ENCODE measurements at regions not wholly inside any gene's neighbourhood (a gene's known extent, or its start where the extent isn't known, plus 50 kb on each side); places are given as distances from the start of the nearest gene placed in this dataset.

DNA sequence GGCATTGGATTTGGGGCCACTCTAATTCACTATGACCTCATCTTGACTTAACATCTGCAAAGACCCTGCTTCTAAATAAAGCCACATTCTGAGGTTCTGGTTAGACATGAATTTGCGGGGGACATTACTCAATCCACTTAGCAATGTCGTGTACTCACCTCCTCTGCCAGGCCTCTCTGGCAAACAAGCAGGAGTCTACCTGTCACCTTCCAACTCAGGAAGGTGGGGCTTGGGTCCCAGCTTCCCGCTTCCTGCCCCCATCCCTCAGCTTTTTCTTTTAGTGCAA lies 177.8 kb downstream of the PSMG1 start:
- WGBS, 2 donors (ENCODE audit: extremely low coverage in 2 of 2, insufficient read length in 2 of 2, insufficient replicate concordance in 1 of 2), result no CpG with 5 or more reads among the region's 3 CpGs

DNA sequence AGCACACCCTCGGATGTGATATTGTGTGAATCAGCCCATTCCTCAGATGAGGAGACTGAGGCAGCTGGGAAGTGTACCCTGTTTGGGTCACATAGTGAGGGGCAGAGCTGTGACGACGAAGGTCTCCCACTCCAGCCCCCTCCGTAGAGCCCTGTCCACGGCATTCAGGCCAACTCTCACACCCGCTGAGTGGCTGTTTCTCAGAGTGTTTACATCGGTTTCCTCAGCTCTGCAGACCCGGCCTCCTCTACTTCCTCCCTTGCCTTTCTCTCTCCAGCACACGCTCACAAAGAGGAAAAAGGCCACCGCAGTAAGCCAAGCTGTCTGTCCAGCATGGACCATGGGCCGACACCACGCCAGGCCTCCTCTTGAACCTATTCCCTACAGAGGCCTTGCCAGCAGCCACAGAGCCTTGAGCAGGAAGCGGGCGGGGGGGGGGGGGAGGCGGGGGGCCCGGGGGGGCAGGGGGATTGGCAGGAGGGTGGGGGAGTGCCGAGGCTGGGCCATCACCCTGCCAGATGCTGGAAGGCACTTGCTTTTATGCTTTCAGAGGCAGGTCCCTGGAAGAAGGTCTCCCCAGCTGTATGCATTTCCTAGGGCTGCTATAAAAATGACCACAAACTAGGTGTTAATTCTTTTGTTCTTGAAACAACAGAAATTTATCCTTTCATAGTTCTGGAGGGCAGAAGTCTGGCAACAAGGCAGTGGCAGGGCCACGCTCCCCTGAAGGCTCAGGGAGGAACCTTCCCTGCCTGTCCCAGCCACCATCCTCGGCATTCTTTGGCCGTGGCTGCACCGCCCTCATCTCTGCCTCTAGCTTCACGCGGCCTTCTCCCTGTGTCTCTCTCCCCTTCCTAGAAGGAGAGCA lies 178.4 kb downstream of the PSMG1 start:
- DNase-seq (ENCODE audit: low spot score), result no peak
- Histone ChIP-seq H3K27me3 (ENCODE audit: control insufficient read depth in 3 of 3, insufficient read depth in 3 of 3, low read depth in 1 of 3, low read length in 3 of 3) (no peaks in the 10 kb centered on the region), H3K23ac (ENCODE audit: low read depth, low read length, poor library complexity) (no peak overlapping the region), H2AFZ (ENCODE audit: low read length) (peak overlapping the region; percentile 30), H2BK15ac (ENCODE audit: low read length) (peak overlapping the region; percentile 13), H3K27ac (replicated peaks; ENCODE audit: low read length) (no peak overlapping the region), H2AK5ac (ENCODE audit: low read depth, low read length) (no peak overlapping the region), H4K8ac (ENCODE audit: low read depth, low read length) (no peak overlapping the region), H2BK120ac (ENCODE audit: low read depth, low read length) (no peak overlapping the region), H4K91ac (ENCODE audit: low read depth, low read length, poor library complexity) (no peak overlapping the region), H3K4me1 (ENCODE audit: control insufficient read depth in 2 of 2, insufficient read depth in 1 of 2, low read depth in 1 of 2, low read length in 2 of 2) (peaks cover 7 to 12% of the 10 kb centered on the region in 2 donors), H3K18ac (ENCODE audit: low read length) (peak overlapping the region; percentile 44), H2BK12ac (ENCODE audit: low read length) (no peak overlapping the region), H2BK5ac (ENCODE audit: low read length) (no peak overlapping the region), H3K9ac (ENCODE audit: low read depth, low read length, poor library complexity) (no peak overlapping the region), H3K79me1 (ENCODE audit: low read depth, low read length) (no peaks in the 10 kb centered on the region), H3K14ac (ENCODE audit: low read length) (peak overlapping the region; percentile 1), H3K9me3 (replicated peaks in 1 of 2; ENCODE audit: control insufficient read depth in 2 of 2, insufficient read depth in 1 of 2, low read depth in 1 of 2, low read length in 2 of 2) (peaks cover 4 to 7% of the 10 kb centered on the region in 2 donors), H3K4me2 (ENCODE audit: insufficient read depth, low read length, poor library complexity, severe bottlenecking) (no peak overlapping the region), H3K36me3 (replicated peaks in 1 of 2; ENCODE audit: control insufficient read depth in 2 of 2, insufficient read depth in 2 of 2, low read length in 2 of 2) (no peaks in the 10 kb centered on the region), H3K4me3 (ENCODE audit: low read length in 2 of 2) (no peak overlapping the region), H3K4ac (ENCODE audit: low read length) (no peak overlapping the region)
- no CpG with 5 or more reads among the region's 23 CpGs for WGBS, 2 donors (ENCODE audit: extremely low coverage in 2 of 2, insufficient read length in 2 of 2, insufficient replicate concordance in 1 of 2)

More for the DNA sequence above, 177.8 kb downstream of the PSMG1 start:
- no peaks in the 10 kb centered on the region for H3K79me1 ChIP-seq (ENCODE audit: low read depth, low read length)
- no peak overlapping the region for H3K4ac ChIP-seq (ENCODE audit: low read length)
- H4K8ac ChIP-seq (ENCODE audit: low read depth, low read length), result no peak overlapping the region
- H3K23ac ChIP-seq (ENCODE audit: low read depth, low read length, poor library complexity), result no peak overlapping the region
- H3K9ac ChIP-seq (ENCODE audit: low read depth, low read length, poor library complexity), result no peak overlapping the region
- no peaks in the 10 kb centered on the region for H3K36me3 ChIP-seq (replicated peaks in 1 of 2; ENCODE audit: control insufficient read depth in 2 of 2, insufficient read depth in 2 of 2, low read length in 2 of 2)
- H2BK5ac ChIP-seq (ENCODE audit: low read length), result no peak overlapping the region
- no peak overlapping the region for H2BK120ac ChIP-seq (ENCODE audit: low read depth, low read length)
- H3K4me2 ChIP-seq (ENCODE audit: insufficient read depth, low read length, poor library complexity, severe bottlenecking), result no peak overlapping the region
- H2AK5ac ChIP-seq (ENCODE audit: low read depth, low read length), result no peak overlapping the region
- H3K4me3 ChIP-seq (ENCODE audit: low read length in 2 of 2), result no peak overlapping the region
- H4K91ac ChIP-seq (ENCODE audit: low read depth, low read length, poor library complexity), result no peak overlapping the region
- H3K18ac ChIP-seq (ENCODE audit: low read length), result peak overlapping the region; percentile 44
- H2BK15ac ChIP-seq (ENCODE audit: low read length), result peak overlapping the region; percentile 13
- no peak overlapping the region for H3K27ac ChIP-seq (replicated peaks; ENCODE audit: low read length)
- peak overlapping the region; percentile 21 for H2AFZ ChIP-seq (ENCODE audit: low read length)
- H3K9me3 ChIP-seq (replicated peaks in 1 of 2; ENCODE audit: control insufficient read depth in 2 of 2, insufficient read depth in 1 of 2, low read depth in 1 of 2, low read length in 2 of 2), result peaks cover 4 to 7% of the 10 kb centered on the region in 2 donors
- peaks cover 7 to 14% of the 10 kb centered on the region in 2 donors for H3K4me1 ChIP-seq (ENCODE audit: control insufficient read depth in 2 of 2, insufficient read depth in 1 of 2, low read depth in 1 of 2, low read length in 2 of 2)
- no peaks in the 10 kb centered on the region for H3K27me3 ChIP-seq (ENCODE audit: control insufficient read depth in 3 of 3, insufficient read depth in 3 of 3, low read depth in 1 of 3, low read length in 3 of 3)
- DNase-seq (ENCODE audit: low spot score), result no peak
- no peak overlapping the region for H2BK12ac ChIP-seq (ENCODE audit: low read length)
- no peak overlapping the region for H3K14ac ChIP-seq (ENCODE audit: low read length)

DNA sequence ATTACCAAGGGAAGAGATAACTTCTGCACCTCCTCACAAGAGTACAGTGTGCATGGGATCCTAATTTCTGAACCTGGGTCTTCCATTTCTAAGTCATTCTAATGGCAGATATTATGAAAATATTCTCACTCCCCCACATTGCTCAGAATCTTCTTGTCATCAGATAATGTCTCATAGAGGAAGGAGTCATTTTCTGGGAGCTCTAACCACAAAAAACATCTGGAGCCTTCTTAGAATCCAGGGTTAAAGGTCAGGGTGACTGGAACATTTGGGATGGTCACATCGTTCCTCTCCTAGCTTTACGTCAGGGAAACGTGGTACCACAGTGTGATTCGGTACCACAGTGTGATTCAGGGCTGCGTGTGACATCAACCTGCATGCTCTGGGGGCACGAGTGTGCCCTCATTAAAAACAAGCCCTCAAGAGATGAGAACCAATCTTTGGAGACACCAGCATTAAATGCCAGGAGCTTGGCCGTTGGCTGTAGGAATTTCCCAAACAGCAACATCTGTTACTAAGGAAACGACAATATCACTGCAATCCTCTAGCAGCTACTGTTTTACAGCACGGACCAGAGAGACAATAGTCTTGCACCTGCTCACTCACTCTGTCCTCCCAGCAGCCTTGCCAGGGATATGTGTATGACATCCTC lies 179.1 kb downstream of the PSMG1 start:
- Histone ChIP-seq H3K14ac (ENCODE audit: low read length) (peak overlapping the region; percentile 1), H2BK15ac (ENCODE audit: low read length) (no peak overlapping the region), H3K4ac (ENCODE audit: low read length) (no peak overlapping the region), H2AK5ac (ENCODE audit: low read depth, low read length) (no peak overlapping the region), H3K79me1 (ENCODE audit: low read depth, low read length) (no peaks in the 10 kb centered on the region), H3K4me2 (ENCODE audit: insufficient read depth, low read length, poor library complexity, severe bottlenecking) (no peak overlapping the region), H3K27me3 (ENCODE audit: control insufficient read depth in 3 of 3, insufficient read depth in 3 of 3, low read depth in 1 of 3, low read length in 3 of 3) (no peaks in the 10 kb centered on the region), H3K23ac (ENCODE audit: low read depth, low read length, poor library complexity) (no peak overlapping the region), H2AFZ (ENCODE audit: low read length) (no peak overlapping the region), H3K9ac (ENCODE audit: low read depth, low read length, poor library complexity) (no peak overlapping the region), H2BK5ac (ENCODE audit: low read length) (no peak overlapping the region), H3K4me1 (ENCODE audit: control insufficient read depth in 2 of 2, insufficient read depth in 1 of 2, low read depth in 1 of 2, low read length in 2 of 2) (peaks cover 7% of the 10 kb centered on the region in 2 donors), H3K36me3 (replicated peaks in 1 of 2; ENCODE audit: control insufficient read depth in 2 of 2, insufficient read depth in 2 of 2, low read length in 2 of 2) (no peaks in the 10 kb centered on the region), H3K9me3 (replicated peaks in 1 of 2; ENCODE audit: control insufficient read depth in 2 of 2, insufficient read depth in 1 of 2, low read depth in 1 of 2, low read length in 2 of 2) (peaks cover 4 to 7% of the 10 kb centered on the region in 2 donors), H4K91ac (ENCODE audit: low read depth, low read length, poor library complexity) (no peak overlapping the region), H3K18ac (ENCODE audit: low read length) (peak overlapping the region; percentile 31), H2BK12ac (ENCODE audit: low read length) (no peak overlapping the region), H2BK120ac (ENCODE audit: low read depth, low read length) (no peak overlapping the region), H3K4me3 (ENCODE audit: low read length in 2 of 2) (no peak overlapping the region), H3K27ac (replicated peaks; ENCODE audit: low read length) (no peak overlapping the region), H4K8ac (ENCODE audit: low read depth, low read length) (no peak overlapping the region)
- DNase-seq (ENCODE audit: low spot score), result no peak
- WGBS, 2 donors (ENCODE audit: extremely low coverage in 2 of 2, insufficient read length in 2 of 2, insufficient replicate concordance in 1 of 2), result no CpG with 5 or more reads among the region's 9 CpGs

DNA sequence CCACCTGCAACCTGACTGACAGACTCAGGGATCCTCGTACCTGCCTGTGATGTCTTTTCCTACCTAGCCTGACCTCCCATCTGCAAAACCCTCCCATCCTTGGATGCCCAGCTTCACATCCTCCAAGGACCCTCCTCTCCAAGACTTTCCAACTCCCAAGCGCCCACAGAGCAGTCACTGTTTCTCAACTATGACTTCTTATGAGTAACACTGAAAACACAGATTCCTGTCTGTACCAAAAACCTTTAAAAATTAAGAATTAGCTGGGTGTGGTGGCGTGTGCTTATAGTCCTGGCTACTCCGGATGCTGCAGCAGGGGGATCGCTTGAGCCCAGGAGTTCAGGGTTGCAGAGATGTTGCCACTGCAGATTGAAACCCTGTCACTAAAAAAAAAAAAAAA lies 181.9 kb downstream of the PSMG1 start:
- no peak overlapping the region for H3K14ac ChIP-seq (ENCODE audit: low read length)
- WGBS, 2 donors (ENCODE audit: extremely low coverage in 2 of 2, insufficient read length in 2 of 2, insufficient replicate concordance in 1 of 2), result no CpG with 5 or more reads among the region's 5 CpGs
- H3K4me1 ChIP-seq (ENCODE audit: control insufficient read depth in 2 of 2, insufficient read depth in 1 of 2, low read depth in 1 of 2, low read length in 2 of 2), result peaks cover 5 to 7% of the 10 kb centered on the region in 2 donors
- no peak overlapping the region for H3K4me2 ChIP-seq (ENCODE audit: insufficient read depth, low read length, poor library complexity, severe bottlenecking)
- H3K27me3 ChIP-seq (ENCODE audit: control insufficient read depth in 3 of 3, insufficient read depth in 3 of 3, low read depth in 1 of 3, low read length in 3 of 3), result no peaks in the 10 kb centered on the region
- no peak overlapping the region for H4K8ac ChIP-seq (ENCODE audit: low read depth, low read length)
- no peak overlapping the region for H2BK12ac ChIP-seq (ENCODE audit: low read length)
- no peak for DNase-seq (ENCODE audit: low spot score)
- no peak overlapping the region for H2AFZ ChIP-seq (ENCODE audit: low read length)
- H3K9me3 ChIP-seq (replicated peaks in 1 of 2; ENCODE audit: control insufficient read depth in 2 of 2, insufficient read depth in 1 of 2, low read depth in 1 of 2, low read length in 2 of 2), result peaks cover 2% of the 10 kb centered on the region in 2 donors
- no peak overlapping the region for H3K4ac ChIP-seq (ENCODE audit: low read length)
- no peak overlapping the region for H4K91ac ChIP-seq (ENCODE audit: low read depth, low read length, poor library complexity)
- no peak overlapping the region for H3K18ac ChIP-seq (ENCODE audit: low read length)
- no peak overlapping the region for H3K4me3 ChIP-seq (ENCODE audit: low read length in 2 of 2)
- no peak overlapping the region for H3K23ac ChIP-seq (ENCODE audit: low read depth, low read length, poor library complexity)
- H2BK5ac ChIP-seq (ENCODE audit: low read length), result no peak overlapping the region
- no peaks in the 10 kb centered on the region for H3K79me1 ChIP-seq (ENCODE audit: low read depth, low read length)
- no peaks in the 10 kb centered on the region for H3K36me3 ChIP-seq (replicated peaks in 1 of 2; ENCODE audit: control insufficient read depth in 2 of 2, insufficient read depth in 2 of 2, low read length in 2 of 2)
- no peak overlapping the region for H3K9ac ChIP-seq (ENCODE audit: low read depth, low read length, poor library complexity)
- no peak overlapping the region for H2BK120ac ChIP-seq (ENCODE audit: low read depth, low read length)
- no peak overlapping the region for H2BK15ac ChIP-seq (ENCODE audit: low read length)
- no peak overlapping the region for H3K27ac ChIP-seq (replicated peaks; ENCODE audit: low read length)
- H2AK5ac ChIP-seq (ENCODE audit: low read depth, low read length), result peak overlapping the region; percentile 73
